IMR-90 (cell line): ENCODE measurements at regions not wholly inside any gene's neighbourhood (a gene's known extent, or its start where the extent isn't known, plus 50 kb on each side); places are given as distances from the start of the nearest gene placed in this dataset.

Experiments used
- ATAC-seq: fragments of 200-7000 bp; cut with Tn5 transposase; 2 replicates; pipeline ENCODE4 v1.9.1; 2020; ENCODE audit warnings: low read depth, mild to moderate bottlenecking, moderate library complexity
- BruUV-seq: library from RNA; stranded (reverse); fragments of 400-500 nt; replicated peaks from 2 replicates; lab custom pipeline; 2021; lab: Mats Ljungman, UMichigan
- CTCF ChIA-PET: fragments of 300-600 bp; formaldehyde crosslinking; extraction: SDS; loops from one replicate; lab custom pipeline; 2021; ENCODE audit warnings: antibody characterized with exemption; lab: Yijun Ruan, JAX
- POLR2A ChIA-PET: fragments of 300-600 bp; sonication (Branson Sonifier 250); formaldehyde crosslinking; loops from one replicate; lab custom pipeline; 2022; ENCODE audit warnings: antibody characterized with exemption; ENCODE audit not compliant: unreplicated experiment; lab: Charles Lee
- DNase-seq: peaks from one replicate; pipeline ENCODE4 v3.0.0; 2013
- H2AFZ ChIP-seq: replicated peaks from 2 replicates; pipeline ENCODE3; 2013; ENCODE audit warnings: low read length, mild to moderate bottlenecking; ENCODE audit not compliant: poor library complexity
- H2AK5ac ChIP-seq: 2 replicates; pipeline ENCODE4 v1.6.1; 2013; ENCODE audit warnings: low read depth, low read length, inconsistent platforms
- H2AK9ac ChIP-seq: replicated peaks from 2 replicates; pipeline ENCODE3; 2013; ENCODE audit warnings: mild to moderate bottlenecking, low read depth, low read length, moderate library complexity; ENCODE audit not compliant: poor library complexity
- H2BK120ac ChIP-seq: 2 replicates; pipeline ENCODE4 v1.6.1; 2013; ENCODE audit warnings: low read depth, low read length, inconsistent platforms
- H2BK15ac ChIP-seq: 3 replicates; pipeline ENCODE4 v1.6.1; 2013; ENCODE audit warnings: low read depth, low read length, inconsistent platforms
- H2BK20ac ChIP-seq: 2 replicates; pipeline ENCODE4 v1.6.1; 2013; ENCODE audit warnings: low read depth, mild to moderate bottlenecking, inconsistent platforms, low read length, moderate library complexity
- H2BK5ac ChIP-seq: 2 replicates; pipeline ENCODE4 v1.6.1; 2013; ENCODE audit warnings: mild to moderate bottlenecking, low read depth, low read length, inconsistent platforms; ENCODE audit not compliant: poor library complexity, severe bottlenecking
- H3K14ac ChIP-seq: replicated peaks from 2 replicates; pipeline ENCODE4 v1.6.1; 2013; ENCODE audit warnings: low read depth, low read length, inconsistent platforms
- H3K18ac ChIP-seq: 2 replicates; pipeline ENCODE4 v1.6.1; 2013; ENCODE audit warnings: low read depth, low read length, control low read depth
- H3K23ac ChIP-seq: 2 replicates; pipeline ENCODE4 v1.6.1; 2013; ENCODE audit warnings: low read depth, low read length, inconsistent platforms
- H3K27ac ChIP-seq: 2 replicates; pipeline ENCODE4 v1.5.1; 2013; ENCODE audit warnings: mild to moderate bottlenecking, control low read depth, low read length; ENCODE audit not compliant: insufficient read depth
- H3K27me3 ChIP-seq: 2 replicates; pipeline ENCODE4 v1.6.1; 2013; ENCODE audit warnings: low read length; ENCODE audit not compliant: control insufficient read depth, insufficient read depth
- H3K36me3 ChIP-seq: 2 replicates; pipeline ENCODE4 v1.6.1; 2013; ENCODE audit warnings: low read length, mixed read lengths; ENCODE audit not compliant: control insufficient read depth, insufficient read depth
- H3K4ac ChIP-seq: 2 replicates; pipeline ENCODE4 v1.6.1; 2013; ENCODE audit warnings: low read depth, low read length, inconsistent platforms
- H3K4me1 ChIP-seq: 2 replicates; pipeline ENCODE4 v1.6.1; 2013; ENCODE audit warnings: low read length, mixed read lengths; ENCODE audit not compliant: control insufficient read depth, insufficient read depth
- H3K4me2 ChIP-seq: 2 replicates; pipeline ENCODE4 v1.6.1; 2013; ENCODE audit warnings: low read depth, mild to moderate bottlenecking, control low read depth, low read length, moderate library complexity
- H3K4me3 ChIP-seq: 2 replicates; pipeline ENCODE4 v1.5.1; 2013; ENCODE audit warnings: low read depth, mild to moderate bottlenecking, control low read depth, low read length, moderate library complexity; ENCODE audit not compliant: insufficient read depth
- H3K56ac ChIP-seq: 2 replicates; pipeline ENCODE4 v1.6.1; 2013; ENCODE audit warnings: low read length, inconsistent platforms; ENCODE audit not compliant: insufficient read depth; ENCODE audit errors: extremely low read depth
- H3K79me1 ChIP-seq, 2 experiments: 2 replicates each; pipeline ENCODE4 v1.6.1; 2013; ENCODE audit warnings: low read length in 2 of 2, inconsistent platforms in 1 of 2, low read depth in 1 of 2
- H3K9ac ChIP-seq: 2 replicates; pipeline ENCODE4 v1.6.1; 2013; ENCODE audit warnings: low read depth, low read length, control low read depth
- H3K9me1 ChIP-seq: 2 replicates; pipeline ENCODE4 v1.6.1; 2013; ENCODE audit warnings: low read length, inconsistent platforms; ENCODE audit not compliant: insufficient read depth
- H3K9me3 ChIP-seq: 2 replicates; pipeline ENCODE4 v1.6.1; 2013; ENCODE audit warnings: low read length; ENCODE audit not compliant: control insufficient read depth, insufficient read depth
- H4K20me1 ChIP-seq: 2 replicates; pipeline ENCODE4 v1.6.1; 2013; ENCODE audit warnings: low read length, inconsistent platforms; ENCODE audit not compliant: insufficient read depth
- H4K5ac ChIP-seq: 2 replicates; pipeline ENCODE4 v1.6.1; 2013; ENCODE audit warnings: mild to moderate bottlenecking, low read depth, low read length, control low read depth
- H4K8ac ChIP-seq, 2 experiments: 2 replicates each; pipeline ENCODE4 v1.6.1; 2013; ENCODE audit warnings: low read depth in 2 of 2, low read length in 2 of 2, control low read depth in 1 of 2, inconsistent platforms in 1 of 2
- H4K91ac ChIP-seq: 2 replicates; pipeline ENCODE4 v1.6.1; 2013; ENCODE audit warnings: low read depth, low read length, inconsistent platforms; ENCODE audit not compliant: insufficient read depth
- BHLHE40 ChIP-seq: fragments of 150-350 bp; IDR thresholded peaks from 2 replicates; pipeline ENCODE4 v1.6.1; 2016; ENCODE audit warnings: mild to moderate bottlenecking, low read depth, low read length
- CEBPB ChIP-seq: IDR thresholded peaks from 2 replicates; pipeline ENCODE4 v1.6.1; 2012; ENCODE audit warnings: low read depth, low read length, improper control_type of control experiment
- CHD1 ChIP-seq: IDR thresholded peaks from 2 replicates; pipeline ENCODE4 v1.6.1; 2012; ENCODE audit warnings: low read depth, low read length, improper control_type of control experiment
- FOS ChIP-seq: fragments of 150-350 bp; IDR thresholded peaks from 2 replicates; pipeline ENCODE4 v1.6.1; 2016; ENCODE audit warnings: low read depth, low read length
- MAFK ChIP-seq: IDR thresholded peaks from 2 replicates; pipeline ENCODE4 v1.6.1; 2012; ENCODE audit warnings: low read depth, low read length, improper control_type of control experiment
- MAZ ChIP-seq: IDR thresholded peaks from 2 replicates; pipeline ENCODE4 v1.6.1; 2012; ENCODE audit warnings: low read depth, mild to moderate bottlenecking, low read length, improper control_type of control experiment, moderate library complexity, borderline replicate concordance
- NFE2L2 ChIP-seq: fragments of 150-350 bp; IDR thresholded peaks from 2 replicates; pipeline ENCODE4 v1.6.1; 2016; ENCODE audit warnings: low read depth, mild to moderate bottlenecking, low read length
- POLR2A ChIP-seq: IDR thresholded peaks from 2 replicates; pipeline ENCODE4 v1.6.1; 2012; ENCODE audit warnings: mild to moderate bottlenecking, low read depth, low read length
- RAD21 ChIP-seq: IDR thresholded peaks from 2 replicates; pipeline ENCODE4 v1.6.1; 2012; ENCODE audit warnings: low read length, improper control_type of control experiment
- RCOR1 ChIP-seq: IDR thresholded peaks from 2 replicates; pipeline ENCODE4 v1.6.1; 2012; ENCODE audit warnings: mild to moderate bottlenecking, low read length, improper control_type of control experiment; ENCODE audit not compliant: insufficient replicate concordance
- RFX5 ChIP-seq: IDR thresholded peaks from 2 replicates; pipeline ENCODE4 v1.8.0; 2012; ENCODE audit warnings: low read depth, mild to moderate bottlenecking, low read length, moderate library complexity
- SMC3 ChIP-seq: fragments of 150-350 bp; IDR thresholded peaks from 2 replicates; pipeline ENCODE4 v1.6.1; 2016; ENCODE audit warnings: low read depth, mild to moderate bottlenecking, antibody characterized with exemption, low read length, moderate library complexity
- WGBS, 2 experiments: methylation state at CpG; one replicate each; pipeline versions ENCODE4 v1.1.5 to v1.1.7; 2013; ENCODE audit warnings: missing lambda C conversion rate in 2 of 2; ENCODE audit not compliant: insufficient read length in 1 of 2; ENCODE audit errors: extremely low coverage in 2 of 2; 5-methylcytosine and 5-hydroxymethylcytosine counted together
- dilution Hi-C: fragments of 300-500 bp; cut with HindIII; formaldehyde crosslinking; loops from one replicate; pipeline ENCODE4 v1.14.3; 2018; ENCODE audit warnings: low sequenced_read_pairs; ENCODE audit not compliant: unreplicated experiment
- in situ Hi-C: fragments of 300-500 bp; cut with MboI; formaldehyde crosslinking; loops from 3 replicates; pipeline ENCODE4 v1.14.3; 2019; ENCODE audit warnings: low sequenced_read_pairs, inconsistent platforms, mixed read lengths
- intact Hi-C: fragments of 100-400 bp; cut with micrococcal nuclease; formaldehyde crosslinking; loops from 2 replicates; pipeline ENCODE4 v1.10.0; 2022
- TF ChIP-seq, protein P1 (sequence below): fragments of 150-350 bp; IDR thresholded peaks from 2 replicates; pipeline ENCODE4 v1.6.1; 2017; ENCODE audit warnings: mild to moderate bottlenecking, antibody characterized with exemption, low read length, low read depth
- TF ChIP-seq, protein P2 (sequence below): conservative IDR thresholded peaks from 2 replicates; pipeline ENCODE4 v1.5.1; 2012; ENCODE audit warnings: mild to moderate bottlenecking, low read depth, low read length, improper control_type of control experiment
- TF ChIP-seq, protein P3 (sequence below): fragments of 150-350 bp; IDR thresholded peaks from 2 replicates; pipeline ENCODE4 v1.6.1; 2016; ENCODE audit warnings: low read depth, mild to moderate bottlenecking, low read length, moderate library complexity, borderline replicate concordance

DNA sequence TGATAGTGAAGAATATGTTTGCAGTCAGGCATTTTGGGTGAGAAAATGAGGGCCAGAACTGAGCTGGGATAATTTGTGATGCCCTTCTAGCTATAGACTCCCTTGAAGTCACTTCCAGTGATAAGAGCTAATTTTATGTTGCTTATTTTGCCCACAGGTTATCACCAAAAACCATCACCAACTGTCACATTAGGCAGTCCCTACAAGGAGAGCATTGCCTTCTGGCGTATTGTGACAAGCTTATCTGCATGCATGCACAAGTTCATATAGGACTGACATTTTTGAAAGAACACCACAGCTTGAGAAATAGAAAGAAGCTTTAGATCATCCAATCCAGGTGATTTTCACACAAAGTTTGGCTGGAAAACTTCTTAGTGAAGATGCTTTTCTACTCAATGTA lies 735.3 kb upstream of the RAG2 start:
- no CpG with 5 or more reads among the region's 1 CpG for WGBS, 2 experiments
- no TSS peak for BruUV-seq
- DNase-seq (no peak), ATAC-seq (no peak)
- H2BK15ac ChIP-seq, result no peak overlapping the region
- H2BK120ac ChIP-seq, result no peak overlapping the region
- H3K79me1 ChIP-seq, result no peaks in the 10 kb centered on the region
- TF ChIP-seq MAZ, result no peak
- no peak for TF ChIP-seq RAD21
- TF ChIP-seq RFX5, result no peak
- no peak for TF ChIP-seq BHLHE40
- TF ChIP-seq CEBPB, result no peak
- no peak for TF ChIP-seq FOS
- TF ChIP-seq RCOR1, result no peak
- no peak for TF ChIP-seq MAFK
- no peak for TF ChIP-seq POLR2A
- TF ChIP-seq CHD1, result no peak
- TF ChIP-seq, protein P1, sequence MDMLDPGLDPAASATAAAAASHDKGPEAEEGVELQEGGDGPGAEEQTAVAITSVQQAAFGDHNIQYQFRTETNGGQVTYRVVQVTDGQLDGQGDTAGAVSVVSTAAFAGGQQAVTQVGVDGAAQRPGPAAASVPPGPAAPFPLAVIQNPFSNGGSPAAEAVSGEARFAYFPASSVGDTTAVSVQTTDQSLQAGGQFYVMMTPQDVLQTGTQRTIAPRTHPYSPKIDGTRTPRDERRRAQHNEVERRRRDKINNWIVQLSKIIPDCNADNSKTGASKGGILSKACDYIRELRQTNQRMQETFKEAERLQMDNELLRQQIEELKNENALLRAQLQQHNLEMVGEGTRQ, result no peak
- TF ChIP-seq, protein P2, sequence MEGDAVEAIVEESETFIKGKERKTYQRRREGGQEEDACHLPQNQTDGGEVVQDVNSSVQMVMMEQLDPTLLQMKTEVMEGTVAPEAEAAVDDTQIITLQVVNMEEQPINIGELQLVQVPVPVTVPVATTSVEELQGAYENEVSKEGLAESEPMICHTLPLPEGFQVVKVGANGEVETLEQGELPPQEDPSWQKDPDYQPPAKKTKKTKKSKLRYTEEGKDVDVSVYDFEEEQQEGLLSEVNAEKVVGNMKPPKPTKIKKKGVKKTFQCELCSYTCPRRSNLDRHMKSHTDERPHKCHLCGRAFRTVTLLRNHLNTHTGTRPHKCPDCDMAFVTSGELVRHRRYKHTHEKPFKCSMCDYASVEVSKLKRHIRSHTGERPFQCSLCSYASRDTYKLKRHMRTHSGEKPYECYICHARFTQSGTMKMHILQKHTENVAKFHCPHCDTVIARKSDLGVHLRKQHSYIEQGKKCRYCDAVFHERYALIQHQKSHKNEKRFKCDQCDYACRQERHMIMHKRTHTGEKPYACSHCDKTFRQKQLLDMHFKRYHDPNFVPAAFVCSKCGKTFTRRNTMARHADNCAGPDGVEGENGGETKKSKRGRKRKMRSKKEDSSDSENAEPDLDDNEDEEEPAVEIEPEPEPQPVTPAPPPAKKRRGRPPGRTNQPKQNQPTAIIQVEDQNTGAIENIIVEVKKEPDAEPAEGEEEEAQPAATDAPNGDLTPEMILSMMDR, result no peak
- no peak for TF ChIP-seq SMC3
- TF ChIP-seq, protein P3, sequence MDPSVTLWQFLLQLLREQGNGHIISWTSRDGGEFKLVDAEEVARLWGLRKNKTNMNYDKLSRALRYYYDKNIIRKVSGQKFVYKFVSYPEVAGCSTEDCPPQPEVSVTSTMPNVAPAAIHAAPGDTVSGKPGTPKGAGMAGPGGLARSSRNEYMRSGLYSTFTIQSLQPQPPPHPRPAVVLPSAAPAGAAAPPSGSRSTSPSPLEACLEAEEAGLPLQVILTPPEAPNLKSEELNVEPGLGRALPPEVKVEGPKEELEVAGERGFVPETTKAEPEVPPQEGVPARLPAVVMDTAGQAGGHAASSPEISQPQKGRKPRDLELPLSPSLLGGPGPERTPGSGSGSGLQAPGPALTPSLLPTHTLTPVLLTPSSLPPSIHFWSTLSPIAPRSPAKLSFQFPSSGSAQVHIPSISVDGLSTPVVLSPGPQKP, result no peak
- TF ChIP-seq NFE2L2, result no peak
- no peak overlapping the region for H2AK9ac ChIP-seq
- H3K14ac ChIP-seq, result no peak overlapping the region
- ChIA-PET POLR2A (no interaction called here), CTCF (no interaction called here)
- intact Hi-C loops, result no loop called here
- no peaks in the 10 kb centered on the region for H3K9me3 ChIP-seq
- H4K91ac ChIP-seq, result no peak overlapping the region
- no peak overlapping the region for H2BK5ac ChIP-seq
- H3K23ac ChIP-seq, result no peak overlapping the region
- no peak overlapping the region for H4K5ac ChIP-seq
- dilution Hi-C loops, result no loop called here
- H4K20me1 ChIP-seq, result no peaks in the 10 kb centered on the region
- H4K8ac ChIP-seq, result no peak overlapping the region
- no peak overlapping the region for H3K4ac ChIP-seq
- H3K4me2 ChIP-seq, result no peak overlapping the region
- H3K36me3 ChIP-seq, result no peaks in the 10 kb centered on the region
- no peak overlapping the region for H2AK5ac ChIP-seq
- no peaks in the 10 kb centered on the region for H3K27me3 ChIP-seq
- no peaks in the 10 kb centered on the region for H3K9me1 ChIP-seq
- H3K9ac ChIP-seq, result no peak overlapping the region
- H3K27ac ChIP-seq, result no peak overlapping the region
- H2AFZ ChIP-seq, result no peak overlapping the region
- no peak overlapping the region for H3K18ac ChIP-seq
- H2BK20ac ChIP-seq, result no peak overlapping the region
- H3K4me3 ChIP-seq, result no peak overlapping the region
- H3K4me1 ChIP-seq, result no peaks in the 10 kb centered on the region
- in situ Hi-C loops, result no loop called here
- H3K56ac ChIP-seq, result no peak overlapping the region
